ENCODE measurements at regions not wholly inside any gene's neighbourhood (a gene's known extent, or its start where the extent isn't known, plus 50 kb on each side); places are given as distances from the start of the nearest gene placed in this dataset.

GRCh38 chr3:177751770-177752169 lies 554.5 kb upstream of the TBL1XR1 start:
- Histone ChIP-seq H3K27ac (no peak overlapping the region), H3K27me3 (no peaks in the 10 kb centered on the region), H3K4me3 (no peak overlapping the region), H3K9me3 (no peaks in the 10 kb centered on the region), H3K4me1 (peaks cover 8% of the 10 kb centered on the region), H3K36me3 (no peaks in the 10 kb centered on the region)
- TF ChIP-seq POLR2A (IDR thresholded peaks at IDR 0.05) (no peak), CTCF (IDR thresholded peaks at IDR 0.05) (no peak), POLR2AphosphoS5 (IDR thresholded peaks at IDR 0.05) (no peak), EP300 (IDR thresholded peaks at IDR 0.05) (no peak)
- no peak for DNase-seq (ENCODE audit: low spot score in 2 of 2)
- WGBS: 64% methylated on average over 4 of the region's 4 CpGs

- 93% methylated on average over 3 of the region's 3 CpGs for WGBS
- no peak for DNase-seq (ENCODE audit: low spot score in 2 of 2)
- no peak overlapping the region for H3K27ac ChIP-seq
Observed at GRCh38 chr3:177752831-177753230, 555.5 kb upstream of the TBL1XR1 start.

GRCh38 chr3:177753451-177754155 lies 556.3 kb upstream of the TBL1XR1 start:
- Histone ChIP-seq H3K27me3 (no peaks in the 10 kb centered on the region), H3K4me3 (no peak overlapping the region), H3K27ac (no peak overlapping the region), H3K36me3 (no peaks in the 10 kb centered on the region), H3K4me1 (peaks cover 8% of the 10 kb centered on the region), H3K9me3 (no peaks in the 10 kb centered on the region)
- DNase-seq (ENCODE audit: low spot score in 2 of 2): no peak
- WGBS: 50% methylated on average over 2 of the region's 2 CpGs
- TF ChIP-seq CTCF (IDR thresholded peaks at IDR 0.05) (no peak), POLR2A (IDR thresholded peaks at IDR 0.05) (no peak), EP300 (IDR thresholded peaks at IDR 0.05) (no peak), POLR2AphosphoS5 (IDR thresholded peaks at IDR 0.05) (no peak)

More at GRCh38 chr3:177752831-177753230, 555.5 kb upstream of the TBL1XR1 start:
- TF ChIP-seq POLR2AphosphoS5 (IDR thresholded peaks at IDR 0.05) (no peak), EP300 (IDR thresholded peaks at IDR 0.05) (no peak), CTCF (IDR thresholded peaks at IDR 0.05) (no peak), POLR2A (IDR thresholded peaks at IDR 0.05) (no peak)
- no peak overlapping the region for H3K4me3 ChIP-seq
- no peaks in the 10 kb centered on the region for H3K9me3 ChIP-seq
- no peaks in the 10 kb centered on the region for H3K27me3 ChIP-seq
- no peaks in the 10 kb centered on the region for H3K36me3 ChIP-seq
- peaks cover 8% of the 10 kb centered on the region for H3K4me1 ChIP-seq

GRCh38 chr3:177754508-177754921 lies 557.2 kb upstream of the TBL1XR1 start:
- Histone ChIP-seq H3K4me3 (no peak overlapping the region), H3K4me1 (peaks cover 8% of the 10 kb centered on the region), H3K9me3 (no peaks in the 10 kb centered on the region), H3K27ac (no peak overlapping the region), H3K27me3 (no peaks in the 10 kb centered on the region), H3K36me3 (no peaks in the 10 kb centered on the region)
- TF ChIP-seq EP300 (IDR thresholded peaks at IDR 0.05) (no peak), POLR2A (IDR thresholded peaks at IDR 0.05) (no peak), POLR2AphosphoS5 (IDR thresholded peaks at IDR 0.05) (no peak), CTCF (IDR thresholded peaks at IDR 0.05) (no peak)
- WGBS: 90% methylated on average over 4 of the region's 4 CpGs
- no peak for DNase-seq (ENCODE audit: low spot score in 2 of 2)

GRCh38 chr3:177758126-177758525 lies 560.8 kb upstream of the TBL1XR1 start:
- Histone ChIP-seq H3K4me1 (peaks cover 8% of the 10 kb centered on the region), H3K27ac (no peak overlapping the region), H3K4me3 (no peak overlapping the region), H3K27me3 (no peaks in the 10 kb centered on the region), H3K9me3 (no peaks in the 10 kb centered on the region), H3K36me3 (no peaks in the 10 kb centered on the region)
- no peak for DNase-seq (ENCODE audit: low spot score in 2 of 2)
- no peak for TF ChIP-seq POLR2A (IDR thresholded peaks at IDR 0.05)
- no peak for TF ChIP-seq POLR2AphosphoS5 (IDR thresholded peaks at IDR 0.05)
- TF ChIP-seq CTCF (IDR thresholded peaks at IDR 0.05): no peak
- TF ChIP-seq EP300 (IDR thresholded peaks at IDR 0.05): no peak
- 43% methylated on average over 1 of the region's 1 CpG for WGBS
